HEK293 (cell line): ENCODE measurements at regions not wholly inside any gene's neighbourhood (a gene's known extent, or its start where the extent isn't known, plus 50 kb on each side); places are given as distances from the start of the nearest gene placed in this dataset.

ENCODE experiments used
- HOXD13 ChIP-seq: sonication (generic); formaldehyde crosslinking; IDR thresholded peaks from 2 replicates; pipeline ENCODE4 v1.8.0; 2022; ENCODE audit warnings: missing genetic modification reagents, borderline replicate concordance
- REPIN1 ChIP-seq: fragments of 450-650 bp; formaldehyde crosslinking; IDR thresholded peaks from 2 replicates; pipeline ENCODE4 v1.5.1; 2017; ENCODE audit warnings: missing biosample characterization, missing genetic modification characterization, low read depth
- ZNF140 ChIP-seq: fragments of 450-650 bp; formaldehyde crosslinking; IDR thresholded peaks from 2 replicates; pipeline ENCODE4 v1.5.1; 2016; ENCODE audit warnings: missing biosample characterization, missing genetic modification characterization
- ZNF514 ChIP-seq: fragments of 450-650 bp; formaldehyde crosslinking; IDR thresholded peaks from 2 replicates; pipeline ENCODE4 v1.5.1; 2016; ENCODE audit warnings: missing biosample characterization, missing genetic modification characterization
- ZNF747 ChIP-seq: fragments of 450-650 bp; formaldehyde crosslinking; IDR thresholded peaks from 2 replicates; pipeline ENCODE4 v1.5.1; 2016; ENCODE audit warnings: missing biosample characterization, missing genetic modification characterization
- TF ChIP-seq, protein P1 (sequence below): fragments of 450-650 bp; formaldehyde crosslinking; IDR thresholded peaks from 2 replicates; pipeline ENCODE4 v1.5.1; 2016; ENCODE audit warnings: missing biosample characterization, missing genetic modification characterization

DNA sequence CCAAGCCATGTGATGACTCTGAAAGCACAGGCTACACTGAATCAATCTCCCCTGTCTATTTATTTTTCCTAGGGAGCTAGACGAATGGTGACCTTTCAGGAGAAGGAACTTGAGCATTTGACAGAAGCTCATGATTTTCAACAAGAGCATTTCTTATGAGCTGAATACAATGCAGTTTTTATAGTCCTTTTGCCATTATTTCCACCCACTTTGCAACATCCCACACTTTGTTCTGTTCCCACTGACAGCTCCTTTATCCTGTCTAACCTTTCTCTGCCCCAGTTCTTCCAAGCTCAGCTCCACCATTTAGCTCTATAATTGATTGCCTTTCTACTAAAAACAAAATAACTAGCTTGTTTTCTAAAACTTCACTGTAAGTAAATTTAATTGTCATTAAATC, 91.9 kb upstream of the PRSS1 start:
- TF ChIP-seq, protein P1, sequence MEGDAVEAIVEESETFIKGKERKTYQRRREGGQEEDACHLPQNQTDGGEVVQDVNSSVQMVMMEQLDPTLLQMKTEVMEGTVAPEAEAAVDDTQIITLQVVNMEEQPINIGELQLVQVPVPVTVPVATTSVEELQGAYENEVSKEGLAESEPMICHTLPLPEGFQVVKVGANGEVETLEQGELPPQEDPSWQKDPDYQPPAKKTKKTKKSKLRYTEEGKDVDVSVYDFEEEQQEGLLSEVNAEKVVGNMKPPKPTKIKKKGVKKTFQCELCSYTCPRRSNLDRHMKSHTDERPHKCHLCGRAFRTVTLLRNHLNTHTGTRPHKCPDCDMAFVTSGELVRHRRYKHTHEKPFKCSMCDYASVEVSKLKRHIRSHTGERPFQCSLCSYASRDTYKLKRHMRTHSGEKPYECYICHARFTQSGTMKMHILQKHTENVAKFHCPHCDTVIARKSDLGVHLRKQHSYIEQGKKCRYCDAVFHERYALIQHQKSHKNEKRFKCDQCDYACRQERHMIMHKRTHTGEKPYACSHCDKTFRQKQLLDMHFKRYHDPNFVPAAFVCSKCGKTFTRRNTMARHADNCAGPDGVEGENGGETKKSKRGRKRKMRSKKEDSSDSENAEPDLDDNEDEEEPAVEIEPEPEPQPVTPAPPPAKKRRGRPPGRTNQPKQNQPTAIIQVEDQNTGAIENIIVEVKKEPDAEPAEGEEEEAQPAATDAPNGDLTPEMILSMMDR (tag by site-specific recombination): no peak
- TF ChIP-seq HOXD13 (CRISPR knock-in tag): no peak
- no peak for TF ChIP-seq ZNF140 (tag by site-specific recombination)
- no peak for TF ChIP-seq ZNF514 (tag by site-specific recombination)
- no peak for TF ChIP-seq ZNF747
- no peak for TF ChIP-seq REPIN1 (tag by site-specific recombination)
